Hypothalamus (tissue), 51 donors: ENCODE measurements at regions not wholly inside any gene's neighbourhood (a gene's known extent, or its start where the extent isn't known, plus 50 kb on each side); places are given as distances from the start of the nearest gene placed in this dataset.

Source experiments
- DNase-seq, 51 donors: peaks; one replicate each; lab custom pipeline; 2025; lab: John Stamatoyannopoulos, UW

DNA sequence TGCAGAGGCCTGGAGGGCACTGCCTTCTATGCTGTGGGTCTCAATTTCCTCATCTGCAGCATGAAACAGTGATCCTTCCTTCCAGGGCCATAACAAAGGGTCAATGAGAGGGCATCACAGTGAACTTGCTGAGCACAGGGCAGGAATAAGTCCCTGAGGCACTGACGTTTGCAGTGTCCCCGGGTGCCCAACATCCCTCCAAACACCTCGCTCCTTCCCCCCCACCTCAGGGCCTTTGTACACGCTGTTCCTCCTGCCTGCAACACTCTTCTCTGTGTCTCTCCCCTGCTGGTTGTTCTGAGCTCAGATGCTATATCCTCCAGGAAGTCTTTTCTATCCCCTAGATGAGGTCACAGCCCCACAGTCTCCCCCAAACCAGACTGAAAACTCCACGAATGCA is 59.7 kb upstream of the TCF20 start:
- DNase-seq = no peak

DNA sequence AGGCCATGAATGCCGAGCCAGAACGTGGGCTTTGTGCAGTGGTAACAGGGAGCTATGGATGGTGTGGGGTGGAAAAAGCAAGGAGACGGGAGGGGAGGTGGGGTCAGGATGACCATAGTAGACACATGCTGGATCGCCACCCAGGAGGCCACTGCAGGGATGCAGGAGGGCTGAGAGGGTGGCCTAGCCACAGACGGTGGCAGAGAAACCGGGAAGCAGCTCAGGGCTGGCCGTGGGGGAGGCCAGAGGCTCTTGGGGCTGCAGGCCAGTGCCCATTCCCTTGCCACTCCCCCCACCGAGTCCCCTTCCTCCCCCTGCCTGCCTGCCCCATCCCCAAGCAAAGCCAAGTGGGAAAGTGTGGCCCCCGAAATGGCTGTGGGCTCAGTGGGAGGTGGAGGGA is 59.1 kb upstream of the TCF20 start:
- no peak for DNase-seq

DNA sequence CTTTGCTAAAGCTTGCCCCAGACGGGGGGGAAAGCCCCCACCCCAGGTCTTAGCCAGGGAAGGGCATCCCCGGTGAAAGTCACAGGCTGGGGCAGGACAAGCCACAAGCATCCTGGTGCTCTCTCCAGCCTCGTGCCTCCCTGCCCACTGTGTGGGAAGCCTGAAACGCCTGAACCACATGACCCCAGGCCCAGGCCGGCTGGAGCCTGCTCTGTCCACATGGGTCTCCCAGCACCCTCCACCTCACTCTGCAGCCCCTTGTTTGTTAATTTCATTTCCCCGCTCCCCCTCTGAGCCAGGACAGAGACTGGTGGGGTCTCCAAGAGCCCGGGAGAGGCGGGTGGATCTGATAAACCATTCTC is 58.3 kb upstream of the TCF20 start:
- DNase-seq = no peak

DNA sequence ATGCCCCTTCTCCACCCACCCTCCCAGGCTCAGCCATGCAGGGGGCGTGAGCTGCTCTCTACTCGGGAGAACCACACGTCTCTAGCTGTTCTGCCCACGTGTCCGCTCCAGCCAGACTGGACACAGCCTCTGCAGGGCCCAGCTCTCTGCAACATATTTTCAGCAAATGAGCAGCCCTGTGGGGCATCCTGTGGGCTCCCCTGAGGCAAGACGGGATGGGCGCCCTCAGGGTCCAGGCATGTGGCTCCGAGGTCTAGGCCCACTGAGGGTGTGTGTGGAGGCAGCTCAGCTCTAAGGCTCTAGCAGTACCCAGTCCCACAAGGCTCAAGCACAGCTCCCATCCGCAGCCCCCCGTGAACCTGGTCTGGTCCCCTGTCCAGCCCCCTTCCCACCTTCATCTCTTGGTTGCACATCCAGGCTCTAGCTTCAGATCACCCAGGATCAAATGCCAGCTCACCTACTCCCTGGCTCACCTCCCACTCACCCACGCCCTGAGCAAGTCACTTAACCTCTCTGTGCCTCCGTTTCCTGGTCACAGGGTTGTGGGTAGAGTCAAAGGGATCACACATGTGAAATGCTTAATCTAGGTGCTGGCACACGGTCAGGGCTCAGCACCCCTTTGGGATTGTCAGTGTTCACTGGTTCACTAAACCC is 57.8 kb upstream of the TCF20 start:
- no peak for DNase-seq

DNA sequence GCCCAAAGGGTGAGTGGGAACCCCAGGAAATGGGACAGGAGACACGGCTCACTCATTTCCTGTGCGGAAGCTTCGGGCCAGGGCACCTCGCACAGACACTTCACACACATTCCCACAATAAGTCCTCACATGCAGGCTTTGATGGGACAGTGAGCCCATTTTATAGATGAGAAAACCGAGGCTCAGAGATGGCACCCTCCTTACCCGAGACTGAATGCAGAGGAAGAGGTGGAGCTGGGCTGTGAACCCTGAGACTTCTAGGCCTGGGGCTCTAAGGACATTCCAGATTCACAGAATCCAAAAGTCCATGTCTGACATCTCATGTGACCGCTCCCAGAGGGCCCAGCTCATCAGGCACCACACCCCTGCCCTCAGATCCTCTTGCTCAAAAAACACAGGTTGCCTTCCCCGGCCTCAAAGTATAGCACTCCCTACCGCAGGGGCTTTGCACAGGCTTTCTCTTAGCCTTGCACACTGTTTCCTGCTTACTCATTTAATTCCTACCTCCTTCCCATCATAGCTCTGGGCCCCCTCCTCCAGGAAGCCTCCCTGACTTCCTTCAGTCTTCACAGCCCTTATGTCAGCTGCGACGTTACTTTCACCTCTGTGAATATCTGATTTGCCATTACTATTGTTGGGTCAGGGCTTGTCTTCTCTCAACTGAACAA is 57.1 kb upstream of the TCF20 start:
- DNase-seq = no peak

DNA sequence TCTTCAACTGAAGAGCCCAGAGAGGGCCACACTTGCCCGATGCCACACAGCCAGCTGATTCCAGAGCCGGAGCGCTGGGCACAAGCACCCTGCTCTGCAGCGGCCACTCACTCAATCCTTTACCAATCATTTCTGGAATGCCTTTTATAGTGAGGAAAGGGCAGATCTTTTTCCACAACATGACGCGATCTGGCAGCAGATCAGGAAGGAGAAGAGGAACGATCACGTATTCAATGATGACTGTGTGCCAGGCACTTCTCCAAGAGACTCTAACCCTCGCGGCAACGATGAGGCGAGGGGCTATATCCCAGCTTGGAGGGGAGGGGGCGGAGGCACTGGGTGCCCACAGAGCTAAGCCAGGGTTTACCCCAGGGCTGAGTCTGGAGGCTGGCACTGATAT is 56.3 kb upstream of the TCF20 start:
- peak in 1 of 51 donors; percentile 25 for DNase-seq

DNA sequence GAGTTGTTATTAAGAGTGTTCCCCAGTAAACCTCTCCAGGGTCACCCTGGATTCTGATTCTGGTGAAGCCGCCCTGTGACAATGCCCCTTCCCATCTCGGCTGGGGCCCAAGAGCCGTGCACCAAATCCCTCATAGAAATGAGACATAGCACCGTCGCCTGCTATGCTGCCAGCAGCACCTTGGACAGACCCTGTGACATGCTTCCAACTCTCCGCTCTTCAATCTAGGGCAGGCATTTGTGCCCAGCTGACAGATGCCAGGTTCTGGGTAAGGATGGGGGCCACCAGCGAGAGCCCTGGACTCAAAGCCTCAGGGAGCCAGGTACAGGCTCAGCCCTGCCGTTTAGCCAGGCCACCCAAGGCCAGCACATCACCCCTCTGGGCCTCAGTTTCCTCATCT is 55.8 kb upstream of the TCF20 start:
- DNase-seq = no peak

DNA sequence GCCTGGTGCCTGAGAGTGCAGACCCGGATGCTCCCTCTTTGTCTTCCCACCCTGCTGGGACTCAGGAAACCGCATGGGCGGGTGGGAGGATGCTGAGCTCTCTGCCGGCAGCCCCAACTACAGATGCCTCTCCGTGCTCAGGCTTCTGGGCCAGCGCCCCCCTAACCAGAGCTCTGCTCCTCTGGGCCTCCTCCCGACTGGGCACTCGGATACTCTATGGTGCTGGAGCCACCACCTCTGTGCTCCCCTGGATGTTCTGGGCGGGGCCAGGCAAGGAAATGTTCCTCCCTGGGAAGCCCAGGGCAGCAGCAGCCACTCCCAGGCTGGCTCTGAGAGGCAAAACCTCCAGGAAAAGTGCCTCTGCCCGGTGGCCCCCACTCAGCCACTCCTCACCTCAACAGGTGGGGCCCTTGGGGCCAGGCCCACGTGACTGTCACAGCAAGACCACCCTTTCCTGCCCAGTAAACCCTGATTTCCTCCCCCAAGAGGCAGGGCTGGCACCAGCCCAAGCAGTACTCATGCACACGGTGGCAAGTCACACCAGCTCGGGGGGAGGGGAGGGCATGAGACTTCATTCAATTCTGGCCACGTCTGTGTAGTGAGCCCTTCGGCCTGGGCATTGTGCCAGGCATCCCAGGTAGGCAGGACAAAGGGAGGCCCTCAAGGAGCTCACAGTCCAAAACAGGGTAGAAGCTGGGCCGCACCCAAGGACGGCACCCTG is 54.7 kb upstream of the TCF20 start:
- no peak for DNase-seq

DNA sequence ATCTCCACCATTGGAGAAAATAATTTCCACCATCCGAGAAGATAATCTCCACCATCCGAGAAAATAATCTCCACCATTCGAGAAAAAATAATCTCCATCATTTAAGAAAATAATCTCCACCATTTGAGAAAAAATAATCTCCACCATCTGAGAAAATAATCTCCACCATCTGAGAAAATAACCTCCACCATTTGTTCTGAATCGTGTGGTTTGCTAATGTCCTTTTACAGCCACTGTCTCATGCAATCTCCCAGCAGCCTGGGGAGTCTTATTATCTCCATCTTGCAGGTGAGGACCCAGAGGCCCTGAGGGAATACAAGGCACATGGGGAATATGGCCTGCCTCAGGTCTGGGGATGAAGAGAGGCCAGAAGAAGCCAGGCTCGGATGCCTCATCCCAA is 54.1 kb upstream of the TCF20 start:
- no peak for DNase-seq

DNA sequence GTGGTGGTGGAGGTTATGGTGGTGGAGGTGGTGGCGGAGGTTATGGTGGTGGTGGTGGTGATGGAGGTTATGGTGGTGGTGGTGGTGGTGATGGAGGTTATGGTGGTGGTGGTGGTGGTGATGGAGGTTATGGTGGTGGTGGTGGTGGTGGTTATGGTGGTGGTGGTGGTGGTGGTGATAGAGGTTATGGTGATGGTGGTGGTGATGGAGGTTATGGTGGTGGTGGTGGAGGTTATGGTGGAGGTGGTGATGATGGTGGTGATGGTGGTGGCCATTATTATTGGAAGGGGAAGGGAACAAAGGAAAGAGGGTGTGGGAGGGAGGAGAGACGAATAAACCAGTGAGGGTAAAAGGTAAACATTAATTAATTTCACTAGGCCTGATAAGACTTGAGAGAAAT is 53.5 kb upstream of the TCF20 start:
- DNase-seq = no peak

DNA sequence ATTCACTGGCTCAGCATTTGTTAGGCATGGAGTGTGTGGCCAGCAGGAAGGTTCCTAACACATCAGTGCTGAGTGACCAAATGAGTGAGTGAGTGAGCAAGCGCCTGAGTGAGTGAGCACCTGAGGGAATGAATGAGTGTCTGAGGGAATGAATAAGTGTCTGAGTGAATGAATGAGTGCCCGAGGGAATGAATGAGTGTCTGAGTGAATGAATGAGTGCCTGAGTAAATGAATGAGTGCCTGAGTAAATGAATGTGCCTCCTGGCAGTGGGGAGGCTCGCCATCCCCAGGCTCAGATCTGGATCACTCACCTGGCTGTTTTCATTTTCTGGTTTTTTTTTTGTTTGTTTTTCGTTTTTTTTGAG is 52.1 kb upstream of the TCF20 start:
- no peak for DNase-seq

DNA sequence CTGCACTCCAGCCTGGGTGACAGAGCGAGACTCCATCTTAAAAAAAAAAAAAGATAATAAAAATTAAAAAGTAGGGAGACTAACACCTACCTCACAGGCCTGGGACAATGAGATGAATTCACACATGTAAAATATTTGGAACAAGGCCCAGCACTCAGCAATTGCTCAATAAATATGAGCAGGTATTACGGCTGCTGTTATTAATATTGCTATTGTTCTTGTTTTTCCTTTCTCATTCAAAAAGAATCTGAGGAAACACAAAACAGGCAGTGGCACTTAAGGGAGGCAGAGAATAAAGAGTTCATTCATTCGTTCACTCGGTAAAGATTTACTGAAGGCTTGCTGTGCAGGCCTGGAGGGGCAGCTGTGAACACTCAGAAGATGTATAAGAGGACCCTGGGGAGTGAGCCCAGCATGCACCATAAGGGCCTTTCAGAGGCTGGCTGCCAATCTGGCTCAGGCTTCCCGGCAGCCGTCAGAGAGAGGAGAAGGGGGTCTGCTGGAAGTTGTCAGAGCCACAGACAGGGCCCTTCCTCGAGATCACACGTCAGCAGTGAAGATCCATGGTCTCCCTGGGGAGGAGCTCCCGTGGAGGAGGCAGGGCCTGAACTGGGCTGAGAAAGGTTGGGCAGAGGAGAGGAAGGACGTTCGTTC is 51.6 kb upstream of the TCF20 start:
- no peak for DNase-seq

DNA sequence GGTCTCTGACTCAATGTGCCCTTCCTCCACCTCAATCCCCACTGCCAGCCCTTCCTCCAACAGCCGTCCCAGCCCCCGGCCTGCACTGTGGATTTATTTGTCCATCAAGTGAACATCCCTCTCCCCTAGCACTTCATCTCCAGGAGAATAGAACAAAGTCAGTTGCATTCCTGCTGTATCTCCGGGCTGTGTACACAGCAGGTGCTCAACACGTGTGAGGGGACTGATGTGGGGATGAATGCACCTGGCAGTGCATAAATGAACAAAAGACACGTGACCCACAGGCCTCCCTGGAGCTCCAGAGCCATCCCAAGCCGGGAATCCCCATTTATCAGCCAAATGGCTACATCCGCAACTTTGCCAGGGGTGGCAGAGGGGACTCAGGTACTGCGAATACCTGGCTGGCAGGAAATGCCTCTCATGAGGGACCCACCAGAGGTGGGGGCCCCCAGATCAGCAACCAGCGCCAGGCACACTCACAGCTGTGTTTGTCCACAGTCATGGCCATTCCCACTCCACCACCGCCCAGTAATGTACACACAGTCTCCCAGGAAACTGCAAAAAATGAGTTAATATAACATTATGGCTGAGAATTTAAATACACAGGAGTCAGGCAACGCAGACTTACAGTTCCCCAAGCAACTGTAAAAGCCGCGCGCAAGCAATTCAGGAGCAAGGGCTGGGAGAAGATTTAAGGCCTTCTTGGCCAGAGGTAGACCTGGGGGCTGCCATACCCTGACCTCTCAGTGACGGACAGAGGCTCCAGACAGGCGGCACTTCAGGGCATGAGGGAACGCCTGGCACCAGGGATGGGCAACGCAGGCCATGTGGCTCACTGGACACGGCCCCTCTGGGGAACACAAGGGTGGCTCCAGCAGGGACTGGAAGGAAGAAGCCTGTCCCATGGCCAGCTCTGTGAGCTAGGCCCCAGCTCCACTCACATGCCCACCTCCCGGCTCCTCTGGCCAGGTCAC is 50.3 kb upstream of the TCF20 start:
- no peak for DNase-seq
